IPS-20b (cell line): ENCODE measurements at regions not wholly inside any gene's neighbourhood (a gene's known extent, or its start where the extent isn't known, plus 50 kb on each side); places are given as distances from the start of the nearest gene placed in this dataset.
"Not testable (repeated sequence)": the region's sequence is repeated elsewhere in the genome, so short reads cannot be mapped to it uniquely, and the experiment has no call there.

ENCODE experiments used
- H3K27ac ChIP-seq: one replicate; pipeline ENCODE4 v1.5.1; 2013; ENCODE audit warnings: low read length
- H3K27me3 ChIP-seq: 2 replicates; pipeline ENCODE4 v1.6.1; 2013; ENCODE audit warnings: mild to moderate bottlenecking, low read length, inconsistent platforms; ENCODE audit not compliant: insufficient read depth
- H3K36me3 ChIP-seq: 2 replicates; pipeline ENCODE4 v1.6.1; 2013; ENCODE audit warnings: low read depth, mild to moderate bottlenecking, inconsistent platforms, low read length, moderate library complexity; ENCODE audit not compliant: insufficient read depth
- H3K4me1 ChIP-seq: 2 replicates; pipeline ENCODE4 v1.6.1; 2013; ENCODE audit warnings: mild to moderate bottlenecking, control low read depth, inconsistent platforms, low read length, moderate library complexity; ENCODE audit not compliant: insufficient read depth
- H3K4me3 ChIP-seq: 2 replicates; pipeline ENCODE4 v1.5.1; 2013; ENCODE audit warnings: mild to moderate bottlenecking, low read length, inconsistent platforms
- H3K9ac ChIP-seq: 2 replicates; pipeline ENCODE4 v1.6.1; 2013; ENCODE audit warnings: low read depth, mild to moderate bottlenecking, inconsistent platforms, low read length, moderate library complexity
- H3K9me3 ChIP-seq: 2 replicates; pipeline ENCODE4 v1.6.1; 2013; ENCODE audit warnings: mild to moderate bottlenecking, low read depth, low read length, inconsistent platforms; ENCODE audit not compliant: insufficient read depth

DNA sequence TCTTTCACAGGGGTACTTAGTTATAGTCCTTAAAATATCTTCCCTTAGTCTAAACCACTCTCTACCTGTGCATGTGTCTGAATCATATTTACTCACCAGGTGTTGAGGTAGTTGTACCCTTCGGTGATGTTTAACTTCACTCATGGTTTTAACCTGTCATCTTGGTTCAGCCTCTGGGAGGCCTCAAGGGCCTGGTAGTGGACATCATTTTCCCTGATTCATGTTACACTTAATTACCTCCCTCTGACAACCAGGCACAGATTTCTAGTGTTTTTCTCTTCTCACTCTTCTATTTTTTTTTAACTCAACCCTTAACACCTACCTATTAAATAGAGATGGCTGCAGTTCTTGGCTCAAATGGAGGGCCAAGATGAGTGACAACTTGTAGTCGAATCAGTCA lies 505.4 kb downstream of the TMEM114 start:
- no peaks in the 10 kb centered on the region for H3K36me3 ChIP-seq
- no peaks in the 10 kb centered on the region for H3K4me1 ChIP-seq
- H3K9ac ChIP-seq: no peak overlapping the region
- no peak overlapping the region for H3K27ac ChIP-seq
- no peak overlapping the region for H3K4me3 ChIP-seq
- no peaks in the 10 kb centered on the region for H3K9me3 ChIP-seq
- no peaks in the 10 kb centered on the region for H3K27me3 ChIP-seq

DNA sequence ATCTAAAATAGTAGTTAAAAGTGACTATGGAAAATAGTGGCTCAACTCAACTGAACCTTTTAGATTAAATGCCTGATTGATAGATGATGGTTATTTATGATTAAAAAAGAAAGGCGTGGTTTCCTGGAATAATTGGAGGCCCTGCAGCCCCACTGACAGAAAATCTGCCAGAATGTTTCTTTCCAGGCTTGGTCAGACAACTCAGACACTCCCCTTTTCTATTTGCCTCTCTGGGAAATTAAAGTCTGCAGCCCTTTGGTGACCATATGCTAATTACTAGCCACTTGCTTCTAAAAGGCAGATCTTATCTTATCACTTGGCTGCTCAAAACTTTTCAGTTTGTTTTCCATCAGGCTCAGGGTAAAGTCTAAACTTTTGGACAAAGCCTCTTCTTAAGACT lies 506.0 kb downstream of the TMEM114 start:
- Histone ChIP-seq H3K4me1 (no peaks in the 10 kb centered on the region), H3K4me3 (no peak overlapping the region), H3K36me3 (no peaks in the 10 kb centered on the region), H3K9me3 (no peaks in the 10 kb centered on the region), H3K27me3 (no peaks in the 10 kb centered on the region), H3K9ac (no peak overlapping the region), H3K27ac (no peak overlapping the region)

DNA sequence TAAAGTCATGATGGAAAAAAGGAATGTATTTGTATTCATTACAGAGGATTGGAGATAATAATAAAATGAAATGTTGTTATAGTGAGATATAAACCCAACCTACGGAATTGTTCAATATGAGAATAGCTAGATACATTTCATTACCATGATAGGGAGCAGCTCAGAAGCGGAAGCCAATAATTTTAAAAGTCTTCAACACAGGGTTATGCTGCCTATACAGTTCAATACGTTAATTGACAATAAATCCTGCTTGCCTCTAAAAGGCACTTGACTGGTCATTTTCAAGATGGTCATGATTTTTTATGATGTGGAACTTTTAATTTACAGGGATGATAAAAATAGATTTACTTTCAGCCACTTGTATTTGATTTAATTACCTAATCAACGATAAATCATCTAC lies 506.8 kb downstream of the TMEM114 start:
- Histone ChIP-seq H3K4me1 (no peaks in the 10 kb centered on the region), H3K27ac (no peak overlapping the region), H3K27me3 (no peaks in the 10 kb centered on the region), H3K36me3 (no peaks in the 10 kb centered on the region), H3K9ac (no peak overlapping the region), H3K9me3 (no peaks in the 10 kb centered on the region), H3K4me3 (no peak overlapping the region)

DNA sequence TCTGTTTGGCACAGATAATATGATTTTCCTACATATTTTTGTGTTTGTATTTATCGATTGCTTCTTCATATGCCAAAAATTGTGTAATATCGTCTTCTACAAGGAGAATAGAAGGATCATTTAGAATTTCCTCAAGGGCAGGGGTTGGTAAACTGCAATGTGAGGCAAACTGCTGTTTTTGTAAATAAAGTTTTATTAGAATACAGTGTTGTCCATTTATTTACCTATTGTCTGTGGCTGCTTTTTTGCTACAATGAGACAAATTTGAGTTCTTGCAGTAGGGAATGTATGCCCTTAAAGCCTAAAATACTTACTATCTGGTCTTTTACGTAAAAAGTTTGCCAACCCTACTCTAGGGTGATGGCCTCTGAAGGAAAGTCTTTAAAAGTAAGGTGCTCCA lies 509.5 kb downstream of the TMEM114 start:
- Histone ChIP-seq H3K36me3 (no peaks in the 10 kb centered on the region), H3K9ac (no peak overlapping the region), H3K4me3 (no peak overlapping the region), H3K27me3 (no peaks in the 10 kb centered on the region), H3K4me1 (no peaks in the 10 kb centered on the region), H3K9me3 (no peaks in the 10 kb centered on the region), H3K27ac (no peak overlapping the region)

DNA sequence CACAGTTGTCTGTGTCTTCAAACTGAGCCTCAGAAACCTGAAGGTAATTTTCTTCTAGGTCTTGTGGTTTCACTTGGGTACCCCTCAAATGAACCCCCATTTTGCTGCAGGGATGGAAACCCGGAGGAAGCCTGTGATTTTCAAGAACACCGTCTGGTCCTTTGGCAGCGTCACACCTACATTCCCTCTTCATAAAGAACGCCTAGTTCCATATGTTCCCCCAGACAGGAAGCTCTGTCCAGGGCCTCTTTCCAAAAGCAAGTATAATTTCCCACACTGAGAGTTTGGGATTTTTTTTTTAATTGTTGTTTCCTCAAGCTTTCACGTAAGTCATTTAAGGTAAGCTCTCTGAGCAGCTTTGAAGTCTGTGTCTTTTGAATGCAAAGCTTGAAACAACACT lies 515.0 kb downstream of the TMEM114 start:
- Histone ChIP-seq H3K9me3 (no peaks in the 10 kb centered on the region; the same call in 1 of the 2 replicates), H3K4me3 (no peak overlapping the region), H3K27ac (no peak overlapping the region), H3K27me3 (no peaks in the 10 kb centered on the region), H3K36me3 (no peaks in the 10 kb centered on the region), H3K4me1 (no peaks in the 10 kb centered on the region), H3K9ac (no peak overlapping the region)

DNA sequence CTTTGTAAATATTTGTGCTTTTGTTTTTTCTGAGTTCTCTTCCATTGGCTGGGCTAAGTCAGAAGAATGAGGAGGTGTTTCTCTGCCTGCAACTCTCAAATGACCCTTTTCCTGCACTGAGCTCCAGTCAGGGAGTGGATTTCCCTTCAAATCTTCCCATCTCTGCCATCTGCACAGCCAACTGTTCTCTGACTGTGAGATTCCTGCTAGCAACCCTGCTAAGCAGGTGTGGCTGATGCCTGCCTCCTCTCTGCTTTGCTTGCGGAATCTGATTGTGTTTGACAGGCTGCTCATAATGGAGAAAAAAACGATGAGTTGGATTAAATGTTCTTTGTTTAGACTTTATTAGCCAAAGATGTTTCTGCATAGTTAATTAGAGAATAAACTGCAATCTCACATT lies 519.8 kb downstream of the TMEM114 start:
- Histone ChIP-seq H3K9me3 (peaks cover 4% of the 10 kb centered on the region; the same call in 1 of the 2 replicates), H3K27me3 (no peaks in the 10 kb centered on the region), H3K9ac (no peak overlapping the region), H3K27ac (no peak overlapping the region), H3K4me3 (no peak overlapping the region), H3K4me1 (no peaks in the 10 kb centered on the region), H3K36me3 (no peaks in the 10 kb centered on the region)

DNA sequence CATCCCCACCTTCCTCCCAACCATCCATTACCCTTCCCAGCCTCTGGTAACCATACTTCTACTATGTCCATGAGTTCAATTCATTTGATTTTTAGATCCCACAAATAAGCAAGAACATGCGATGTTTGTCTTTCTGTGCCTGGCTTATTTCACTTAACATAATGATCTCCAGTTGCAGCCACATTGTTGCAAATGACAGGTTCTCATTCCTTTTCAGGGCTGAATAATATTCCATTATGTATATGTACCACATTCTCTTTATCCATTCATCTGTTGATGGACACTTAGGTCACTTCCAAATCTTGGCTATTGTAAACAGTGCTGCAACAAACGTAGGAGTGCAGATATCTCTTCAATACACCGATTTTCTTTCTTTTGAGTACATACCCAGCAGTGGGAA lies 522.1 kb downstream of the TMEM114 start:
- not testable (repeated sequence) for H3K27me3 ChIP-seq, H3K36me3 ChIP-seq, H3K4me1 ChIP-seq, H3K4me3 ChIP-seq, H3K9ac ChIP-seq, H3K27ac ChIP-seq, H3K9me3 ChIP-seq

DNA sequence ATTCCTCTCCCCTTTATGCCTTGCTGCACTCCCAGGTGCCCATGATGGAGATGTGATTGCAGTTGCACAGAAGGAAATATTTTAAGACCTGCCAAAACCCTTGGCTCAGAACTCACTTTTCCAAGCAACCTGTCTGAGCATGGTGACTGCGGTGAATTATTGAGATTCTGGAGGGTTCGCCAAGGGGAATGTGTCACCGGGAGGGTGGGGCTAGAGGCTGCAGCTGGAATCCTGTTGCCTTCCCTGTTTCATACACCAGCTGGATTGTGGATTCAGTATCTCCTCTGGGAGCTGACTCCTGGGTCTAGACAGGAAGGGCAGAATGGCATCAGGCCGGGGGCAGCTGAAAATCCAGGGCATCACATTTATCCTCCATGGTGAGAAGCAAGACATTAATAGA lies 527.2 kb downstream of the TMEM114 start:
- H3K4me3 ChIP-seq: no peak overlapping the region
- no peak overlapping the region for H3K27ac ChIP-seq
- H3K27me3 ChIP-seq: no peaks in the 10 kb centered on the region
- no peaks in the 10 kb centered on the region for H3K4me1 ChIP-seq
- H3K9ac ChIP-seq: no peak overlapping the region
- no peaks in the 10 kb centered on the region for H3K36me3 ChIP-seq
- H3K9me3 ChIP-seq: peaks cover 4% of the 10 kb centered on the region; the same call in 1 of the 2 replicates

DNA sequence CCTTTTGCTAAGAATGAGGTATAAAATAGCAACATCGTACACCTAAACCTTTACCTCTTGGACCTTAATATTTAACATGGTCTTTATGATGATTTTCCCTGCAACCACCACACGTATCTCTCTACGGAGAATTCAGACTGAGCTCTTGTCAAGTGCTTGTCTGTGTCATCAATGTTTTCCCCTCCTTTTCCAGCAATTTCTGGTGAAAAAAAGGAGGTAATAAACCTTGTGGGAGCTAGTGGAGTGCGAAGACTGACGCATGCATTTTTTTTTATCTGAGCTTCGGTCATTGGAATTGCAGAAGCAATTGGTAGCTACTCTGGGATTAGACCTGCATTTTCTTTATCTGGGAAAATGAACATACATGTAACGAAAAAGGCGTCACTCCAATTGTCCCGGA lies 527.6 kb downstream of the TMEM114 start:
- Histone ChIP-seq H3K4me1 (no peaks in the 10 kb centered on the region), H3K9ac (no peak overlapping the region), H3K27me3 (no peaks in the 10 kb centered on the region), H3K27ac (no peak overlapping the region), H3K9me3 (peaks cover 4% of the 10 kb centered on the region; the same call in 1 of the 2 replicates), H3K4me3 (no peak overlapping the region), H3K36me3 (no peaks in the 10 kb centered on the region)

DNA sequence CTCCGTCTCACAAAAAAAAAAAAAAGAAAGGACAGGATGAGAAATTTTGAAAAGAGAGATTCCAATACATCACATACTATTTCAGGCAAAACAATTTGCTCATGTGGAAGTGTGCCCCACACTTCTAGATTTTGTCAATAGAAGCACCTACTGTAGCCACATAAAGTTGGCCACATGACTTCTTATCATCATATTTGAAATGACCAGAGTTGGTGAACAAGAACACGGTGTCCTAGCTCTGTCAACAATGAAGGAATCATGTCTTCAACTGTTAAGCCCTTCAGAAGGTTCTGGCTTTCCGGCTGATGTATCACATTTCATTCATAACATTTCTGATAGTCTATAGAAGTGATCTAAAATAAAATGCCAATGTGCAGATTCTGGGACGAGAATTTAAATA lies 534.5 kb downstream of the TMEM114 start:
- Histone ChIP-seq H3K4me3 (no peak overlapping the region), H3K4me1 (no peaks in the 10 kb centered on the region), H3K9me3 (no peaks in the 10 kb centered on the region), H3K27me3 (no peaks in the 10 kb centered on the region), H3K27ac (no peak overlapping the region), H3K36me3 (no peaks in the 10 kb centered on the region), H3K9ac (no peak overlapping the region)

DNA sequence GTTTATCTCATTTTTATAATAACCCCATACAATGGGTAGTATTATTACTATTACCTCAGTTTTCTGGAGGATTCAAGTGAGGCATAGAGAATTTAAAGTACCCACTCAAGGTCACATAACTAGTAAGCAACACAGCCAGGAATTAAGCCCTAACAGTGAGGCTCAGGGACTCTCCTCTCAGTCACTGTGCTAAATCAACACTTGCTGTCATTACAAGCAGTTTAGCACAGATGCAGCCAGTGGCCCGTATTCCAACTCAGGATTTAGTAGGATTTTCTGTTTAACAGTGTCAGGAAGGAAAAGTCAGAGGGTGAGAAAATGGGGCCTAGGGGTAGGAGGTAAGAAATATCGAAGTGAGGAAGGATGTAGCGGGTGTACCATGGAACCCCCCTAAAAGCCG lies 536.9 kb downstream of the TMEM114 start:
- no peaks in the 10 kb centered on the region for H3K9me3 ChIP-seq
- H3K27ac ChIP-seq: no peak overlapping the region
- H3K27me3 ChIP-seq: no peaks in the 10 kb centered on the region
- no peaks in the 10 kb centered on the region for H3K4me1 ChIP-seq
- no peak overlapping the region for H3K4me3 ChIP-seq
- H3K36me3 ChIP-seq: no peaks in the 10 kb centered on the region
- H3K9ac ChIP-seq: no peak overlapping the region

DNA sequence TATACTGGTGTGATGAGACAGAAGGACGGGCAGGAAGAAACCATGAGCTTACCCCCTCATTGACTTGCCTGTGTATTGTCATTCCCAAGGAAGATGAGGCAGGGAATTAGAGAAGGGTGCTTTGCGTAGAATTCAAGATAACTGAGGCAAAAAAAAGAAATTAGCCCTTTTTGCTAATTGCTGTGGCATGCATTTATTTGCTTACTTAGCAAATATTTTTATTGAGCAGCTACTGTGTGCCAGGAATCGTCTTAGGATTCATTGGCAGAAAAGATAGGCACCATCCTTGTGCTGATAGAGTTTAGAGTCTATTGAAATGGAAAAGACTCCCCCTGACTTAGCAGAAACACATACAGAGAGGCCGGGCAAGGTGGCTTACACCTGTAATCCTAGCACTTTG lies 541.9 kb downstream of the TMEM114 start:
- Histone ChIP-seq H3K4me1 (no peaks in the 10 kb centered on the region), H3K9ac (no peak overlapping the region), H3K9me3 (no peaks in the 10 kb centered on the region), H3K4me3 (no peak overlapping the region), H3K27ac (no peak overlapping the region), H3K27me3 (no peaks in the 10 kb centered on the region), H3K36me3 (no peaks in the 10 kb centered on the region)

DNA sequence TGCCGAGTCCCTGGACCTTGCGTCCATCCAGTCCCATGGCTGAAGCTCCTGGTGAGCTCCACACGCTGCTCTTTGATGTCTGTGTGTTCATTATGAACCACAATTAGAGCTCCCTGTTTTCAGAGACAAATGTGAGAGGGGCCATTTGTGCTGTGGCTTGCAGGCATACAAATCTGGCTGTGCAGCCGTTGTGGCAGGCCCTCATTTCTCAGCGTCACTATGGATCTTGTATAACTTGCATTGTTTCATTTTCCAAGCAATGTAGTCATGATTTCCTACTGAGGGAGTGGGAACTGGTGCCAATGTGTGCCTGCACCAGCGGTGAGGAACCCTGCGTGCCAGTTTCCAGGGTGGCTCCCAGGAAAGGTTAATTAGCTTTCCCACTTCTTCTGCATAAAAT lies 542.6 kb downstream of the TMEM114 start:
- H3K27me3 ChIP-seq: no peaks in the 10 kb centered on the region
- H3K9me3 ChIP-seq: no peaks in the 10 kb centered on the region
- no peaks in the 10 kb centered on the region for H3K4me1 ChIP-seq
- H3K4me3 ChIP-seq: no peak overlapping the region
- no peak overlapping the region for H3K9ac ChIP-seq
- no peak overlapping the region for H3K27ac ChIP-seq
- no peaks in the 10 kb centered on the region for H3K36me3 ChIP-seq
